HepG2 (cell line): ENCODE measurements at regions not wholly inside any gene's neighbourhood (a gene's known extent, or its start where the extent isn't known, plus 50 kb on each side); places are given as distances from the start of the nearest gene placed in this dataset.

Source experiments
- ATAC-seq: fragments of 200-7000 bp; cut with Tn5 transposase; 3 replicates; pipeline ENCODE4 v1.9.1; 2020; ENCODE audit warnings: mild to moderate bottlenecking, moderate library complexity
- BruUV-seq: library from RNA; stranded (reverse); fragments of 400-500 nt; replicated peaks from 2 replicates; lab custom pipeline; 2021; lab: Mats Ljungman, UMichigan
- CTCF ChIA-PET: fragments of 300-600 bp; formaldehyde crosslinking; extraction: SDS; loops from one replicate; lab custom pipeline; 2021; ENCODE audit warnings: low total read pairs, inconsistent platforms, low intra/inter-chr PET ratio; lab: Yijun Ruan, JAX
- POLR2A ChIA-PET: fragments of 350-600 bp; sonication (Branson Sonifier 250); formaldehyde crosslinking; loops from one replicate; lab custom pipeline; 2020; ENCODE audit warnings: antibody characterized with exemption, inconsistent platforms; lab: Yijun Ruan, JAX
- DNase-seq: peaks from one replicate; pipeline ENCODE4 v3.0.0-alpha.2; 2015; ENCODE audit warnings: low spot score
- FAIRE-seq: peaks from 3 replicates; lab custom pipeline; 2011; peaks lifted over from hg19 to GRCh38; lab: Jason Lieb, UNC
- H2AFZ ChIP-seq: one replicate; pipeline ENCODE4 v1.6.1; 2011; ENCODE audit warnings: low read length, inconsistent platforms
- H3K27ac ChIP-seq: fragments of 300-600 bp; 3 replicates; pipeline ENCODE4 v1.8.0; 2011; ENCODE audit warnings: mixed run types, mild to moderate bottlenecking, mixed read lengths, low read length, inconsistent platforms; ENCODE audit not compliant: insufficient read depth; ENCODE audit errors: extremely low read length
- H3K27me3 ChIP-seq, 2 experiments: fragments of 200-600 bp in 1 of 2; 2 replicates in 1 of 2; 3 replicates in 1 of 2; pipeline versions ENCODE4 v1.6.0 to v1.8.0; 2011; ENCODE audit warnings: low read length in 2 of 2, mild to moderate bottlenecking in 2 of 2, moderate library complexity in 2 of 2, inconsistent platforms in 1 of 2; ENCODE audit not compliant: insufficient read depth in 2 of 2, control insufficient read depth in 1 of 2
- H3K36me3 ChIP-seq, 2 experiments: fragments of 200-600 bp in 1 of 2; replicated peaks in 1 of 2; 2 replicates in 1 of 2; 3 replicates in 1 of 2; pipeline versions ENCODE4 v1.5.1 to v1.8.0; 2011; ENCODE audit warnings: low read length in 2 of 2, inconsistent platforms in 1 of 2; ENCODE audit not compliant: insufficient read depth in 2 of 2, control insufficient read depth in 1 of 2
- H3K4me1 ChIP-seq: 2 replicates; pipeline ENCODE4 v1.5.1; 2012; ENCODE audit warnings: low read length, inconsistent platforms; ENCODE audit not compliant: insufficient read depth
- H3K4me2 ChIP-seq: 2 replicates; pipeline ENCODE4 v1.6.0; 2011; ENCODE audit warnings: low read depth, low read length, inconsistent platforms
- H3K4me3 ChIP-seq, 3 experiments: fragments of 200-600 bp in 1 of 3; sonication (generic), shearing (Covaris generic) in 1 of 3; replicated peaks in 1 of 3; 2 replicates each; pipeline ENCODE4 v1.5.1; 2011 to 2016; ENCODE audit warnings: low read length in 3 of 3, inconsistent platforms in 2 of 3, low read depth in 2 of 3, mild to moderate bottlenecking in 2 of 3, control low read depth in 1 of 3, mixed read lengths in 1 of 3; ENCODE audit not compliant: insufficient read depth in 1 of 3
- H3K79me2 ChIP-seq: one replicate; pipeline ENCODE4 v1.6.1; 2011; ENCODE audit warnings: low read length, inconsistent platforms; ENCODE audit not compliant: insufficient read depth
- H3K9ac ChIP-seq: 2 replicates; pipeline ENCODE4 v1.6.0; 2011; ENCODE audit warnings: mild to moderate bottlenecking, low read depth, low read length, inconsistent platforms; ENCODE audit not compliant: insufficient read depth
- H3K9me3 ChIP-seq: 2 replicates; pipeline ENCODE4 v1.5.1; 2012; ENCODE audit warnings: mild to moderate bottlenecking, low read length
- H4K20me1 ChIP-seq: 2 replicates; pipeline ENCODE4 v1.6.0; 2011; ENCODE audit warnings: inconsistent platforms, mild to moderate bottlenecking, low read length, moderate library complexity; ENCODE audit not compliant: insufficient read depth
- CBX1 ChIP-seq: IDR thresholded peaks from one replicate; pipeline ENCODE4 v1.6.1; 2016; ENCODE audit warnings: antibody characterized with exemption, low read depth
- HOXA5 ChIP-seq: sonication (generic); formaldehyde crosslinking; IDR thresholded peaks from 2 replicates; pipeline ENCODE4 v1.4.0; 2020; ENCODE audit warnings: missing genetic modification reagents
- IRX3 ChIP-seq: sonication (generic); formaldehyde crosslinking; IDR thresholded peaks from 2 replicates; pipeline ENCODE4 v1.8.1; 2023; ENCODE audit warnings: mild to moderate bottlenecking, low read depth, missing genetic modification reagents, borderline replicate concordance
- JUNB ChIP-seq: sonication (generic); formaldehyde crosslinking; IDR thresholded peaks from 2 replicates; pipeline ENCODE4 v1.8.0; 2022; ENCODE audit warnings: missing genetic modification reagents, mild to moderate bottlenecking, borderline replicate concordance
- LCORL ChIP-seq, 2 experiments: fragments of 450-650 bp in 1 of 2; sonication (generic) in 1 of 2; formaldehyde crosslinking in 1 of 2; IDR thresholded peaks; 2 replicates each; pipeline versions ENCODE4 v1.5.0 to v1.6.1; 2017 to 2020; ENCODE audit warnings: antibody characterized with exemption in 1 of 2, missing genetic modification reagents in 1 of 2
- MEIS2 ChIP-seq: sonication (generic); formaldehyde crosslinking; IDR thresholded peaks from 2 replicates; pipeline ENCODE4 v1.9.0; 2021; ENCODE audit warnings: mild to moderate bottlenecking, missing genetic modification reagents
- SIN3A ChIP-seq: IDR thresholded peaks from 2 replicates; pipeline ENCODE4 v1.6.1; 2011; ENCODE audit warnings: low read depth, mild to moderate bottlenecking, control low read depth, low read length, borderline replicate concordance
- TRIM24 ChIP-seq: sonication (generic); formaldehyde crosslinking; IDR thresholded peaks from 2 replicates; pipeline ENCODE4 v1.8.0; 2022; ENCODE audit warnings: mild to moderate bottlenecking, missing genetic modification reagents
- ZNF230 ChIP-seq: sonication (generic); formaldehyde crosslinking; IDR thresholded peaks from 2 replicates; pipeline ENCODE4 v1.4.0; 2020; ENCODE audit warnings: mild to moderate bottlenecking, missing genetic modification reagents
- WGBS: methylation state at CpG from one replicate; pipeline ENCODE4 v1.1.6; 2017; ENCODE audit warnings: low lambda C conversion rate; 5-methylcytosine and 5-hydroxymethylcytosine counted together
- in situ Hi-C: cut with HindIII; loops from 2 replicates; pipeline ENCODE4 v1.10.0; 2017; ENCODE audit warnings: low pct_unique_long_range_greater_than_20kb; ENCODE audit not compliant: extremely low pct_ligation_motif_present
- intact Hi-C: fragments of 100-400 bp; cut with micrococcal nuclease; formaldehyde crosslinking; loops from one replicate; pipeline ENCODE4 v1.10.0; 2022; ENCODE audit not compliant: unreplicated experiment
- TF ChIP-seq, protein P1 (sequence below): sonication (generic); formaldehyde crosslinking; IDR thresholded peaks from 2 replicates; pipeline ENCODE4; 2020; ENCODE audit warnings: missing genetic modification reagents, mild to moderate bottlenecking, borderline replicate concordance
- TF ChIP-seq, protein P2 (sequence below): sonication (generic); formaldehyde crosslinking; IDR thresholded peaks from 2 replicates; pipeline ENCODE4 v1.4.0; 2020; ENCODE audit warnings: mild to moderate bottlenecking, missing genetic modification reagents
- TF ChIP-seq, protein P3 (sequence below): fragments of 450-650 bp; IDR thresholded peaks from 2 replicates; pipeline ENCODE4 v1.6.1; 2017; ENCODE audit warnings: mild to moderate bottlenecking
- TF ChIP-seq, protein P4 (sequence below): sonication (generic); formaldehyde crosslinking; IDR thresholded peaks from 2 replicates; pipeline ENCODE4 v1.4.0; 2020; ENCODE audit warnings: missing genetic modification reagents
- TF ChIP-seq, protein P5 (sequence below): conservative IDR thresholded peaks from 2 replicates; pipeline ENCODE4 v1.6.1; 2018; ENCODE audit warnings: missing genetic modification reagents

DNA sequence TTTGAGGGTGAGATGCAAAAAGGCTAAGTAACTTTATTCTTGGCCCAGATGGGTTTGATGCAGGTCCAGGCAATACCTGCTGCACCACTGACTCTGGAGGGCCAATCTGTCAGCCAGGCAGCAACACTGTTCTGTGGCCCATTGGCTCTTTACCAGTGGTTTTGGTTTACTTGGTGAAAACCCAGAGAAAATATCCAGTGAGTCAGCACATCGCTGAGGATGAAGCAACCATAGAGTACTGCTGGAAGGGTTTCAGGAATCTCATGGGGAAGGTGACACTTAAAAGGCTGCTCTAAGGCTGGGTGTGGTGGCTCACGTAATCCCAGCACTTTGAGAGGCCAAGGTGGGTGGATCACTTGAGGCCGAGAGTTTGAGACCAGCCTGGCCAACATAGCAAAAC lies 192.5 kb upstream of the FAM98A start (continued):
- TF ChIP-seq, protein P1, sequence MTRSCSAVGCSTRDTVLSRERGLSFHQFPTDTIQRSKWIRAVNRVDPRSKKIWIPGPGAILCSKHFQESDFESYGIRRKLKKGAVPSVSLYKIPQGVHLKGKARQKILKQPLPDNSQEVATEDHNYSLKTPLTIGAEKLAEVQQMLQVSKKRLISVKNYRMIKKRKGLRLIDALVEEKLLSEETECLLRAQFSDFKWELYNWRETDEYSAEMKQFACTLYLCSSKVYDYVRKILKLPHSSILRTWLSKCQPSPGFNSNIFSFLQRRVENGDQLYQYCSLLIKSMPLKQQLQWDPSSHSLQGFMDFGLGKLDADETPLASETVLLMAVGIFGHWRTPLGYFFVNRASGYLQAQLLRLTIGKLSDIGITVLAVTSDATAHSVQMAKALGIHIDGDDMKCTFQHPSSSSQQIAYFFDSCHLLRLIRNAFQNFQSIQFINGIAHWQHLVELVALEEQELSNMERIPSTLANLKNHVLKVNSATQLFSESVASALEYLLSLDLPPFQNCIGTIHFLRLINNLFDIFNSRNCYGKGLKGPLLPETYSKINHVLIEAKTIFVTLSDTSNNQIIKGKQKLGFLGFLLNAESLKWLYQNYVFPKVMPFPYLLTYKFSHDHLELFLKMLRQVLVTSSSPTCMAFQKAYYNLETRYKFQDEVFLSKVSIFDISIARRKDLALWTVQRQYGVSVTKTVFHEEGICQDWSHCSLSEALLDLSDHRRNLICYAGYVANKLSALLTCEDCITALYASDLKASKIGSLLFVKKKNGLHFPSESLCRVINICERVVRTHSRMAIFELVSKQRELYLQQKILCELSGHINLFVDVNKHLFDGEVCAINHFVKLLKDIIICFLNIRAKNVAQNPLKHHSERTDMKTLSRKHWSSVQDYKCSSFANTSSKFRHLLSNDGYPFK (CRISPR knock-in tag) = no peak
- TF ChIP-seq ZNF230 (no peak), MEIS2 (no peak), CBX1 (no peak), HOXA5 (CRISPR knock-in tag) (no peak)
- TF ChIP-seq, protein P2, sequence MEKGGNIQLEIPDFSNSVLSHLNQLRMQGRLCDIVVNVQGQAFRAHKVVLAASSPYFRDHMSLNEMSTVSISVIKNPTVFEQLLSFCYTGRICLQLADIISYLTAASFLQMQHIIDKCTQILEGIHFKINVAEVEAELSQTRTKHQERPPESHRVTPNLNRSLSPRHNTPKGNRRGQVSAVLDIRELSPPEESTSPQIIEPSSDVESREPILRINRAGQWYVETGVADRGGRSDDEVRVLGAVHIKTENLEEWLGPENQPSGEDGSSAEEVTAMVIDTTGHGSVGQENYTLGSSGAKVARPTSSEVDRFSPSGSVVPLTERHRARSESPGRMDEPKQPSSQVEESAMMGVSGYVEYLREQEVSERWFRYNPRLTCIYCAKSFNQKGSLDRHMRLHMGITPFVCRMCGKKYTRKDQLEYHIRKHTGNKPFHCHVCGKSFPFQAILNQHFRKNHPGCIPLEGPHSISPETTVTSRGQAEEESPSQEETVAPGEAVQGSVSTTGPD = no peak

DNA sequence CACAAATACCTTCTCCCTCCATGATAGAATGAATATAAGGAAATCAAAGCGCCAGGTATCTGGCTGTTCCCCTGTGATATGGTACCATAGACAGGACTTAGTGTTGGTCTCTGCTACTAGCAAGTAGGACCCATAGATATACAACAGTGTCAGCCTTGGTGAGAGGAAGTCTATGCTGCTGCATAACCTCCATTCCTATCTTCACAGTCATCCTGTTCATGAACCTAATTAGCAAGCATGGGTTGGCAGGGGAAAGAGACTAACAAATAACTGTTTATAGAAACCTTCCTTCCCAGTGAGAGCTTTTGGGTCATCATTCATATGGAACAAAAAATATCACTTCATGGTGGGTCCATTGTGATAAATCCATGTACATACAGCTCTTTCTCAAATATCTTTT lies 188.9 kb upstream of the FAM98A start:
- CTCF ChIA-PET = no interaction called here
- in situ Hi-C loops (no loop called here), intact Hi-C loops (no loop called here)

More for the DNA sequence above, 188.9 kb upstream of the FAM98A start:
- Histone ChIP-seq H4K20me1 (no peaks in the 10 kb centered on the region), H3K4me3 (no peak overlapping the region), H3K4me1 (no peaks in the 10 kb centered on the region), H3K4me2 (no peak overlapping the region), H3K27me3 (no peaks in the 10 kb centered on the region), H3K36me3 (no peaks in the 10 kb centered on the region), H3K27ac (no peak overlapping the region), H3K9ac (no peak overlapping the region), H3K79me2 (no peaks in the 10 kb centered on the region), H3K9me3 (no peaks in the 10 kb centered on the region; the same call in 1 of the 2 replicates), H2AFZ (no peak overlapping the region)
- no peak for DNase-seq
- BruUV-seq = no TSS peak
- POLR2A ChIA-PET = no interaction called here
- FAIRE-seq = no peak
- ATAC-seq = no peak
- TF ChIP-seq LCORL (IDR thresholded peaks at IDR 0.05) (no peak), LCORL (CRISPR knock-in tag; IDR thresholded peaks at IDR 0.05) (no peak), TRIM24 (CRISPR knock-in tag) (no peak), IRX3 (no peak), JUNB (CRISPR knock-in tag) (no peak), SIN3A (no peak)
- TF ChIP-seq, protein P3, sequence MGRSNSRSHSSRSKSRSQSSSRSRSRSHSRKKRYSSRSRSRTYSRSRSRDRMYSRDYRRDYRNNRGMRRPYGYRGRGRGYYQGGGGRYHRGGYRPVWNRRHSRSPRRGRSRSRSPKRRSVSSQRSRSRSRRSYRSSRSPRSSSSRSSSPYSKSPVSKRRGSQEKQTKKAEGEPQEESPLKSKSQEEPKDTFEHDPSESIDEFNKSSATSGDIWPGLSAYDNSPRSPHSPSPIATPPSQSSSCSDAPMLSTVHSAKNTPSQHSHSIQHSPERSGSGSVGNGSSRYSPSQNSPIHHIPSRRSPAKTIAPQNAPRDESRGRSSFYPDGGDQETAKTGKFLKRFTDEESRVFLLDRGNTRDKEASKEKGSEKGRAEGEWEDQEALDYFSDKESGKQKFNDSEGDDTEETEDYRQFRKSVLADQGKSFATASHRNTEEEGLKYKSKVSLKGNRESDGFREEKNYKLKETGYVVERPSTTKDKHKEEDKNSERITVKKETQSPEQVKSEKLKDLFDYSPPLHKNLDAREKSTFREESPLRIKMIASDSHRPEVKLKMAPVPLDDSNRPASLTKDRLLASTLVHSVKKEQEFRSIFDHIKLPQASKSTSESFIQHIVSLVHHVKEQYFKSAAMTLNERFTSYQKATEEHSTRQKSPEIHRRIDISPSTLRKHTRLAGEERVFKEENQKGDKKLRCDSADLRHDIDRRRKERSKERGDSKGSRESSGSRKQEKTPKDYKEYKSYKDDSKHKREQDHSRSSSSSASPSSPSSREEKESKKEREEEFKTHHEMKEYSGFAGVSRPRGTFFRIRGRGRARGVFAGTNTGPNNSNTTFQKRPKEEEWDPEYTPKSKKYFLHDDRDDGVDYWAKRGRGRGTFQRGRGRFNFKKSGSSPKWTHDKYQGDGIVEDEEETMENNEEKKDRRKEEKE = no peak
- TF ChIP-seq, protein P4, sequence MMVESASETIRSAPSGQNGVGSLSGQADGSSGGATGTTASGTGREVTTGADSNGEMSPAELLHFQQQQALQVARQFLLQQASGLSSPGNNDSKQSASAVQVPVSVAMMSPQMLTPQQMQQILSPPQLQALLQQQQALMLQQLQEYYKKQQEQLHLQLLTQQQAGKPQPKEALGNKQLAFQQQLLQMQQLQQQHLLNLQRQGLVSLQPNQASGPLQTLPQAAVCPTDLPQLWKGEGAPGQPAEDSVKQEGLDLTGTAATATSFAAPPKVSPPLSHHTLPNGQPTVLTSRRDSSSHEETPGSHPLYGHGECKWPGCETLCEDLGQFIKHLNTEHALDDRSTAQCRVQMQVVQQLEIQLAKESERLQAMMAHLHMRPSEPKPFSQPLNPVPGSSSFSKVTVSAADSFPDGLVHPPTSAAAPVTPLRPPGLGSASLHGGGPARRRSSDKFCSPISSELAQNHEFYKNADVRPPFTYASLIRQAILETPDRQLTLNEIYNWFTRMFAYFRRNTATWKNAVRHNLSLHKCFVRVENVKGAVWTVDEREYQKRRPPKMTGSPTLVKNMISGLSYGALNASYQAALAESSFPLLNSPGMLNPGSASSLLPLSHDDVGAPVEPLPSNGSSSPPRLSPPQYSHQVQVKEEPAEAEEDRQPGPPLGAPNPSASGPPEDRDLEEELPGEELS (CRISPR knock-in tag) = no peak
- TF ChIP-seq, protein P5, sequence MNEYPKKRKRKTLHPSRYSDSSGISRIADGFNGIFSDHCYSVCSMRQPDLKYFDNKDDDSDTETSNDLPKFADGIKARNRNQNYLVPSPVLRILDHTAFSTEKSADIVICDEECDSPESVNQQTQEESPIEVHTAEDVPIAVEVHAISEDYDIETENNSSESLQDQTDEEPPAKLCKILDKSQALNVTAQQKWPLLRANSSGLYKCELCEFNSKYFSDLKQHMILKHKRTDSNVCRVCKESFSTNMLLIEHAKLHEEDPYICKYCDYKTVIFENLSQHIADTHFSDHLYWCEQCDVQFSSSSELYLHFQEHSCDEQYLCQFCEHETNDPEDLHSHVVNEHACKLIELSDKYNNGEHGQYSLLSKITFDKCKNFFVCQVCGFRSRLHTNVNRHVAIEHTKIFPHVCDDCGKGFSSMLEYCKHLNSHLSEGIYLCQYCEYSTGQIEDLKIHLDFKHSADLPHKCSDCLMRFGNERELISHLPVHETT = no peak
- WGBS = 50% methylated on average over 1 of the region's 1 CpG
